Fibroblast of lung (primary cell): ENCODE measurements at regions not wholly inside any gene's neighbourhood (a gene's known extent, or its start where the extent isn't known, plus 50 kb on each side); places are given as distances from the start of the nearest gene placed in this dataset.

Experiments
- DNase-seq, 2 donors: peaks; one replicate each; pipeline versions ENCODE4 v3.0.0 to v3.0.0-alpha.2; 2010; ENCODE audit warnings: low read depth in 2 of 2
- H2AFZ ChIP-seq: 2 replicates; pipeline ENCODE4 v1.5.1; 2012; ENCODE audit warnings: low read length, control low read depth, inconsistent platforms
- H3K27ac ChIP-seq: 2 replicates; pipeline ENCODE4 v1.5.1; 2011; ENCODE audit warnings: low read length, control low read depth; ENCODE audit not compliant: insufficient read depth
- H3K27me3 ChIP-seq: 2 replicates; pipeline ENCODE4 v1.5.1; 2011; ENCODE audit warnings: mild to moderate bottlenecking, low read length; ENCODE audit not compliant: control insufficient read depth, insufficient read depth
- H3K36me3 ChIP-seq: 2 replicates; pipeline ENCODE4 v1.5.1; 2011; ENCODE audit warnings: low read length; ENCODE audit not compliant: control insufficient read depth, insufficient read depth
- H3K4me1 ChIP-seq: 2 replicates; pipeline ENCODE4 v1.5.1; 2011; ENCODE audit warnings: low read length; ENCODE audit not compliant: control insufficient read depth, insufficient read depth; ENCODE audit errors: extremely low read depth
- H3K4me2 ChIP-seq: 2 replicates; pipeline ENCODE4 v1.5.1; 2011; ENCODE audit warnings: low read length, control low read depth; ENCODE audit not compliant: insufficient read depth; ENCODE audit errors: extremely low read depth
- H3K4me3 ChIP-seq, 4 experiments: fragments of 200-600 bp in 1 of 4; sonication (generic) in 1 of 4; replicated peaks in 1 of 4; 2 replicates each; pipeline ENCODE4 v1.5.1; 2011 to 2016; ENCODE audit warnings: low read length in 4 of 4, low read depth in 3 of 4, mild to moderate bottlenecking in 3 of 4, control low read depth in 2 of 4, inconsistent platforms in 1 of 4, mixed read lengths in 1 of 4; ENCODE audit not compliant: insufficient read depth in 1 of 4; ENCODE audit errors: control extremely low read depth in 1 of 4
- H3K79me2 ChIP-seq: 2 replicates; pipeline ENCODE4 v1.5.1; 2012; ENCODE audit warnings: mild to moderate bottlenecking, low read length, inconsistent platforms; ENCODE audit not compliant: control insufficient read depth, insufficient read depth
- H3K9ac ChIP-seq: 2 replicates; pipeline ENCODE4 v1.5.1; 2011; ENCODE audit warnings: mild to moderate bottlenecking, low read length, control low read depth; ENCODE audit not compliant: insufficient read depth
- H3K9me3 ChIP-seq: 2 replicates; pipeline ENCODE4 v1.5.1; 2012; ENCODE audit warnings: low read depth, low read length; ENCODE audit not compliant: control insufficient read depth, insufficient read depth
- H4K20me1 ChIP-seq: 2 replicates; pipeline ENCODE4 v1.5.1; 2011; ENCODE audit warnings: low read length; ENCODE audit not compliant: control insufficient read depth, insufficient read depth; ENCODE audit errors: extremely low read depth
- CTCF ChIP-seq, 2 donors: IDR thresholded peaks in 1 of 2; conservative IDR thresholded peaks in 1 of 2; 1 replicate in 1 of 2; 2 replicates in 1 of 2; pipeline ENCODE4 v1.5.1; 2011 to 2012; ENCODE audit warnings: low read length in 2 of 2, control low read depth in 1 of 2, inconsistent platforms in 1 of 2, low read depth in 1 of 2, mild to moderate bottlenecking in 1 of 2
- EZH2 ChIP-seq: IDR thresholded peaks from 2 replicates; pipeline ENCODE4 v1.5.1; 2012; ENCODE audit warnings: low read length, control low read depth, mild to moderate bottlenecking; ENCODE audit errors: missing control alignments

GRCh38 chr5:100731768-100732167 is 171.3 kb downstream of the ST8SIA4 start:
- H2AFZ ChIP-seq = no peak overlapping the region
- no peak for DNase-seq
- no peaks in the 10 kb centered on the region for H3K36me3 ChIP-seq
- H3K79me2 ChIP-seq = no peaks in the 10 kb centered on the region
- H3K9me3 ChIP-seq = no peaks in the 10 kb centered on the region
- no peaks in the 10 kb centered on the region for H3K27me3 ChIP-seq
- no peak overlapping the region for H3K27ac ChIP-seq
- no peak overlapping the region for H3K9ac ChIP-seq
- no peaks in the 10 kb centered on the region for H3K4me1 ChIP-seq
- H3K4me2 ChIP-seq = no peak overlapping the region
- no peak for TF ChIP-seq EZH2
- no peak for TF ChIP-seq CTCF (conservative IDR thresholded peaks at IDR 0.05 in 1 of 2, IDR thresholded peaks at IDR 0.05 in 1 of 2; ENCODE audit: low read depth in 1 of 2, low read length in 2 of 2)
- H4K20me1 ChIP-seq = no peaks in the 10 kb centered on the region
- no peak overlapping the region for H3K4me3 ChIP-seq

DNA sequence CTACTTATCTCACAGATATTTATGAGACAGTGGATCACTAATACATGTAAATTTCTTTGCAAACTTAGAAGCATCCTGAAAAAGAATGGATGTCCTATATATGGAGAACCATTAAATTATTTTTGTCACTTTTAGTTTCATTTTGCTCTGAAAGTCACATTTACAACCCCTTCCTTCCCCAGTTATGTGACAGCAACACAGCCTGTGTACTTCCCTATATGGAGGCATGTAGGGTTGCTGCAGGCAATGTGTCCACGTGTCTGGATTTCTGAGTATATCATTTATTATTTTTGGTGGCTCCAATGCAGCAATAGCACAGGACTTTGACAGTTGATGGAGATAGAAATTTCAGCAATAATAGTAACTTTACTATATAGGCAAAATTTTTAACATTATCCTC is 156.4 kb downstream of the ST8SIA4 start:
- Histone ChIP-seq H3K9me3 (no peaks in the 10 kb centered on the region), H3K36me3 (no peaks in the 10 kb centered on the region), H3K4me3 (no peak overlapping the region), H3K27me3 (no peaks in the 10 kb centered on the region), H3K79me2 (no peaks in the 10 kb centered on the region), H4K20me1 (no peaks in the 10 kb centered on the region), H2AFZ (no peak overlapping the region), H3K4me1 (no peaks in the 10 kb centered on the region), H3K4me2 (no peak overlapping the region), H3K27ac (no peak overlapping the region), H3K9ac (no peak overlapping the region)
- no peak for DNase-seq
- TF ChIP-seq CTCF (conservative IDR thresholded peaks at IDR 0.05 in 1 of 2, IDR thresholded peaks at IDR 0.05 in 1 of 2; ENCODE audit: low read depth in 1 of 2, low read length in 2 of 2) = no peak
- TF ChIP-seq EZH2 = no peak

DNA sequence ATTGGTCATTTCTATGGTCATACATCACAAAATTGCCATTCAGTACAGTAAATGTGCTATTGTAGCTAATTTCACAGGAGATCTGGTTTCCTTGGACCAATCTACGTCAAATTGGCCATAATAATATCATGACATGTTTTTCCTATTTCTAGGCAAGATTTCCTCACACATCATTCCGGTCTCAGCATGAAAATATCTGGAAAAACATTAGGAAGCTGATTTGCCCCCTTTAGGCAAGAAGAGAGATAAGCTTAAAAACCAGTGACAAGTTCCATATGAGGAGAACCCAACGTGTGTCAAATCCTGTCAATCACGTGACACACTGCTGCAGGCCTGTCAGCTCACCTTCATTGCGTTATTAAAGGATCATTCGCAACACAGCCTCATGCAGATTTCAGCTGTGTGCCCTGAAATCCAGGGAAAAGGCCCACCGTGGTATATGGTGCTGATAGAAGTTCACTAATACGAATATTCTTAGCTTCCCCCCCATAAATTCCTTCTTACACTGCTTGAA is 153.3 kb downstream of the ST8SIA4 start:
- no peaks in the 10 kb centered on the region for H4K20me1 ChIP-seq
- TF ChIP-seq CTCF (conservative IDR thresholded peaks at IDR 0.05 in 1 of 2, IDR thresholded peaks at IDR 0.05 in 1 of 2; ENCODE audit: low read depth in 1 of 2, low read length in 2 of 2) (no peak), EZH2 (no peak)
- H3K9me3 ChIP-seq = no peaks in the 10 kb centered on the region
- H2AFZ ChIP-seq = no peak overlapping the region
- H3K4me2 ChIP-seq = no peak overlapping the region
- H3K9ac ChIP-seq = no peak overlapping the region
- no peaks in the 10 kb centered on the region for H3K36me3 ChIP-seq
- no peaks in the 10 kb centered on the region for H3K79me2 ChIP-seq
- H3K4me3 ChIP-seq = no peak overlapping the region
- no peak for DNase-seq
- H3K4me1 ChIP-seq = no peaks in the 10 kb centered on the region
- no peaks in the 10 kb centered on the region for H3K27me3 ChIP-seq
- no peak overlapping the region for H3K27ac ChIP-seq
